ENCODE measurements at regions not wholly inside any gene's neighbourhood (a gene's known extent, or its start where the extent isn't known, plus 50 kb on each side); places are given as distances from the start of the nearest gene placed in this dataset.

- DNase-seq, result no peak
- H3K27me3 ChIP-seq (ENCODE audit: insufficient read depth, low read length, poor library complexity), result no peaks in the 10 kb centered on the region
- no peak overlapping the region for H2BK120ac ChIP-seq (ENCODE audit: low read depth, low read length)
- no peaks in the 10 kb centered on the region for H3K36me3 ChIP-seq (ENCODE audit: control insufficient read depth, insufficient read depth, low read length)
- no peaks in the 10 kb centered on the region for H3K4me1 ChIP-seq (ENCODE audit: control insufficient read depth, low read depth, low read length)
- no peaks in the 10 kb centered on the region for H3K79me2 ChIP-seq (ENCODE audit: control insufficient read depth, insufficient read depth, low read length)
- H3K4me3 ChIP-seq (ENCODE audit: low read length), result no peak overlapping the region
- H3K23ac ChIP-seq (ENCODE audit: low read length), result no peak overlapping the region
- H3K56ac ChIP-seq (ENCODE audit: low read length), result no peak overlapping the region
- no peak overlapping the region for H4K5ac ChIP-seq (ENCODE audit: low read length)
- no peak overlapping the region for H4K8ac ChIP-seq (ENCODE audit: low read depth, low read length)
- no CpG with 5 or more reads among the region's 5 CpGs for WGBS (ENCODE audit: extremely low coverage, insufficient coverage, low lambda C conversion rate)
- H3K4me2 ChIP-seq (ENCODE audit: low read length), result no peak overlapping the region
- H3K4ac ChIP-seq (ENCODE audit: low read depth, low read length), result no peak overlapping the region
- no peak overlapping the region for H3K27ac ChIP-seq (ENCODE audit: low read depth, low read length)
- no peak overlapping the region for H2BK5ac ChIP-seq (ENCODE audit: low read length)
- no peak overlapping the region for H2AK5ac ChIP-seq (ENCODE audit: low read length)
- no peak overlapping the region for H2BK15ac ChIP-seq (replicated peaks; ENCODE audit: low read depth)
- H3K79me1 ChIP-seq (ENCODE audit: low read length), result no peaks in the 10 kb centered on the region
- no peak overlapping the region for H3K9ac ChIP-seq (ENCODE audit: low read length)
- no peak overlapping the region for H3K18ac ChIP-seq (ENCODE audit: low read length)
Measured at GRCh38 chr6:169372589-169372988, 118.9 kb upstream of the THBS2 start.

GRCh38 chr6:169371344-169372127 lies 117.9 kb upstream of the THBS2 start:
- DNase-seq, result peak; percentile 85
- Histone ChIP-seq H3K4me2 (ENCODE audit: low read length) (no peak overlapping the region), H4K5ac (ENCODE audit: low read length) (no peak overlapping the region)

DNA sequence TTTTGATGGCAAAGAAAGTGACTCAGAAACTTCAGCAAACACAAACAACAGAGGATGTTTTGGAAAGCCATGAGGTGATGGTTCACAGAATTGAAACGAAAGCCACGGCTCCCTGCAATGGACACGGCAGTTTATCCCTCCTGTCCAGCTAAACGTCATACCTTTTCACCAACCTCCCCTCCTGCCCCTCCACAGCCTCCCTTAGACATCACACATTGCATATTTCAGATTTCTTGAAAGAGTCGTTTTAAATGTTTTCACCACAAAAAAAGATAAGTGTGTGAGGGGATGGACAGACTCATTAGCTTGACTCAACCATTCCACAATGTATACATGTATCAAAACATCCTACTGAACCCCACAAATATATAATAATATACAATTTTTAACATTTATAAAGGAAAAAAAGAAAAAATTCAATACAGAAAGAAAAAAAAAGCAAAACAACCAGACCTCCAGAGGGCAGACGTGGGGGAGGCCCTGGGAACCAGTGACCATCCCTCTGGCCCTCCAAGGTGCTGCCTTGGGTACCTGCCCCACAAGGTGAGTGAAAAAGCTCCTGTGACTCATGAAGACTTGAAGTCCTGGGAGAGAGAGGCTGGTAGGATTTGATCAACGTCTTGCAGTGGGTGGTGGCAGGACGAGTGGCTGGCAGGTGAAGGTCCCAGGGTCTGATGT lies 117.2 kb upstream of the THBS2 start:
- Histone ChIP-seq H3K79me2 (ENCODE audit: control insufficient read depth, insufficient read depth, low read length) (no peaks in the 10 kb centered on the region), H2BK5ac (ENCODE audit: low read length) (no peak overlapping the region), H3K18ac (ENCODE audit: low read length) (no peak overlapping the region), H3K4me2 (ENCODE audit: low read length) (no peak overlapping the region), H3K4me3 (ENCODE audit: low read length) (no peak overlapping the region), H3K79me1 (ENCODE audit: low read length) (no peaks in the 10 kb centered on the region), H3K23ac (ENCODE audit: low read length) (no peak overlapping the region), H3K56ac (ENCODE audit: low read length) (no peak overlapping the region), H2BK120ac (ENCODE audit: low read depth, low read length) (no peak overlapping the region), H2BK15ac (replicated peaks; ENCODE audit: low read depth) (no peak overlapping the region), H3K9ac (ENCODE audit: low read length) (no peak overlapping the region), H2AK5ac (ENCODE audit: low read length) (no peak overlapping the region), H4K8ac (ENCODE audit: low read depth, low read length) (no peak overlapping the region), H3K4ac (ENCODE audit: low read depth, low read length) (no peak overlapping the region), H3K4me1 (ENCODE audit: control insufficient read depth, low read depth, low read length) (no peaks in the 10 kb centered on the region), H3K36me3 (ENCODE audit: control insufficient read depth, insufficient read depth, low read length) (no peaks in the 10 kb centered on the region), H3K27ac (ENCODE audit: low read depth, low read length) (no peak overlapping the region), H3K27me3 (ENCODE audit: insufficient read depth, low read length, poor library complexity) (no peaks in the 10 kb centered on the region), H4K5ac (ENCODE audit: low read length) (no peak overlapping the region)
- peak; percentile 20 for DNase-seq
- no CpG with 5 or more reads among the region's 8 CpGs for WGBS (ENCODE audit: extremely low coverage, insufficient coverage, low lambda C conversion rate)

More at GRCh38 chr6:169371344-169372127, 117.9 kb upstream of the THBS2 start:
- 100% methylated on average over 2 of the region's 12 CpGs for WGBS (ENCODE audit: extremely low coverage, insufficient coverage, low lambda C conversion rate)
- no peak overlapping the region for H3K4ac ChIP-seq (ENCODE audit: low read depth, low read length)
- no peaks in the 10 kb centered on the region for H3K79me1 ChIP-seq (ENCODE audit: low read length)
- H3K9ac ChIP-seq (ENCODE audit: low read length), result no peak overlapping the region
- H3K4me1 ChIP-seq (ENCODE audit: control insufficient read depth, low read depth, low read length), result no peaks in the 10 kb centered on the region
- H2AK5ac ChIP-seq (ENCODE audit: low read length), result no peak overlapping the region
- H3K27me3 ChIP-seq (ENCODE audit: insufficient read depth, low read length, poor library complexity), result no peaks in the 10 kb centered on the region
- H3K4me3 ChIP-seq (ENCODE audit: low read length), result no peak overlapping the region
- no peak overlapping the region for H3K56ac ChIP-seq (ENCODE audit: low read length)
- H3K27ac ChIP-seq (ENCODE audit: low read depth, low read length), result no peak overlapping the region
- no peak overlapping the region for H2BK5ac ChIP-seq (ENCODE audit: low read length)
- no peak overlapping the region for H2BK15ac ChIP-seq (replicated peaks; ENCODE audit: low read depth)
- H3K18ac ChIP-seq (ENCODE audit: low read length), result no peak overlapping the region
- H3K23ac ChIP-seq (ENCODE audit: low read length), result no peak overlapping the region
- H2BK120ac ChIP-seq (ENCODE audit: low read depth, low read length), result no peak overlapping the region
- no peaks in the 10 kb centered on the region for H3K79me2 ChIP-seq (ENCODE audit: control insufficient read depth, insufficient read depth, low read length)
- no peaks in the 10 kb centered on the region for H3K36me3 ChIP-seq (ENCODE audit: control insufficient read depth, insufficient read depth, low read length)
- H4K8ac ChIP-seq (ENCODE audit: low read depth, low read length), result no peak overlapping the region

DNA sequence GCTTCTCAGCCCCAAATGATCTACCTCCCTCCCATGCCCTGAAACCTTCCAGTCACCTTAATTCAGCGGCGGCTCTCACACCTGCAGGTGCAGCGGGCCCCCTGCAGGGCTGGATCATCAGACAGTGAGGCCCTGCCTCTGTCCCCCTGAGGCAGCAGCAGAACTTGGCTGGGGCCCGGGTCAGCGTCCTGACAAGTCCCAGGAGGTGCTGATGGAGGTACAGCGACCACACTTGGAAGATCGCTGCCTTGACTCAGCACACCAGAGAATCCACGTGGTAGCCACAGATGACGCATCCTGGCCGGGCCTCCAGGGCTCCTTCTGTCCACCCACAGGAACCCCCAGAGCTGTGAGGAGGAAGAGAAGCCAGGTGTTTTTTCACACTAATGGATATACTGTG lies 116.4 kb upstream of the THBS2 start:
- Histone ChIP-seq H3K36me3 (ENCODE audit: control insufficient read depth, insufficient read depth, low read length) (no peaks in the 10 kb centered on the region), H3K9ac (ENCODE audit: low read length) (no peak overlapping the region), H3K18ac (ENCODE audit: low read length) (no peak overlapping the region), H2BK120ac (ENCODE audit: low read depth, low read length) (no peak overlapping the region), H3K4me2 (ENCODE audit: low read length) (no peak overlapping the region), H3K4ac (ENCODE audit: low read depth, low read length) (no peak overlapping the region), H2BK15ac (replicated peaks; ENCODE audit: low read depth) (no peak overlapping the region), H3K27ac (ENCODE audit: low read depth, low read length) (no peak overlapping the region), H3K79me1 (ENCODE audit: low read length) (no peaks in the 10 kb centered on the region), H3K4me1 (ENCODE audit: control insufficient read depth, low read depth, low read length) (no peaks in the 10 kb centered on the region), H2BK5ac (ENCODE audit: low read length) (no peak overlapping the region), H3K56ac (ENCODE audit: low read length) (no peak overlapping the region), H4K5ac (ENCODE audit: low read length) (no peak overlapping the region), H3K4me3 (ENCODE audit: low read length) (no peak overlapping the region), H3K27me3 (ENCODE audit: insufficient read depth, low read length, poor library complexity) (no peaks in the 10 kb centered on the region), H2AK5ac (ENCODE audit: low read length) (no peak overlapping the region), H3K23ac (ENCODE audit: low read length) (no peak overlapping the region), H3K79me2 (ENCODE audit: control insufficient read depth, insufficient read depth, low read length) (no peaks in the 10 kb centered on the region), H4K8ac (ENCODE audit: low read depth, low read length) (no peak overlapping the region)
- DNase-seq, result no peak
- no CpG with 5 or more reads among the region's 10 CpGs for WGBS (ENCODE audit: extremely low coverage, insufficient coverage, low lambda C conversion rate)

- Histone ChIP-seq H2BK5ac (ENCODE audit: low read length) (no peak overlapping the region), H3K4me2 (ENCODE audit: low read length) (no peak overlapping the region), H3K27ac (ENCODE audit: low read depth, low read length) (no peak overlapping the region), H3K79me2 (ENCODE audit: control insufficient read depth, insufficient read depth, low read length) (no peaks in the 10 kb centered on the region), H4K5ac (ENCODE audit: low read length) (no peak overlapping the region), H3K36me3 (ENCODE audit: control insufficient read depth, insufficient read depth, low read length) (no peaks in the 10 kb centered on the region), H3K4me1 (ENCODE audit: control insufficient read depth, low read depth, low read length) (no peaks in the 10 kb centered on the region), H3K27me3 (ENCODE audit: insufficient read depth, low read length, poor library complexity) (no peaks in the 10 kb centered on the region), H2BK120ac (ENCODE audit: low read depth, low read length) (no peak overlapping the region), H3K4me3 (ENCODE audit: low read length) (no peak overlapping the region), H3K23ac (ENCODE audit: low read length) (no peak overlapping the region), H3K4ac (ENCODE audit: low read depth, low read length) (no peak overlapping the region), H3K79me1 (ENCODE audit: low read length) (no peaks in the 10 kb centered on the region), H2BK15ac (replicated peaks; ENCODE audit: low read depth) (no peak overlapping the region), H3K18ac (ENCODE audit: low read length) (no peak overlapping the region), H4K8ac (ENCODE audit: low read depth, low read length) (no peak overlapping the region), H3K9ac (ENCODE audit: low read length) (no peak overlapping the region), H2AK5ac (ENCODE audit: low read length) (no peak overlapping the region), H3K56ac (ENCODE audit: low read length) (no peak overlapping the region)
- no peak for DNase-seq
- WGBS (ENCODE audit: extremely low coverage, insufficient coverage, low lambda C conversion rate), result no CpG with 5 or more reads among the region's 11 CpGs
Measured at GRCh38 chr6:169368200-169368599, 114.6 kb upstream of the THBS2 start.

Data from mesendoderm (in vitro differentiated cells).